Esophagus muscularis mucosa (tissue), 4 donors: ENCODE measurements at regions not wholly inside any gene's neighbourhood (a gene's known extent, or its start where the extent isn't known, plus 50 kb on each side); places are given as distances from the start of the nearest gene placed in this dataset.
A peak's percentile ranks its signal among the peaks of the same experiment; 100 is the strongest.

Experiments used
- DNase-seq: peaks from one replicate; pipeline ENCODE4 v3.0.0-alpha.2; 2017; ENCODE audit errors: extremely low spot score
- H3K27ac ChIP-seq, 4 donors: fragments of 200-600 bp; sonication (generic); replicated peaks in 1 of 4; 1 replicate in 3 of 4; 2 replicates in 1 of 4; pipeline ENCODE4 v1.5.1; 2016 to 2019; ENCODE audit warnings: mild to moderate bottlenecking in 1 of 4
- H3K27me3 ChIP-seq, 4 donors: fragments of 200-600 bp; sonication (generic); one replicate each; pipeline versions ENCODE4 v1.5.1 to v1.6.0; 2016 to 2019
- H3K36me3 ChIP-seq, 4 donors: fragments of 200-600 bp; sonication (generic); one replicate each; pipeline ENCODE4 v1.5.1; 2016 to 2019
- H3K4me1 ChIP-seq, 4 donors: fragments of 200-600 bp; sonication (generic); one replicate each; pipeline ENCODE4 v1.5.1; 2016 to 2019
- H3K4me3 ChIP-seq, 4 donors: fragments of 200-600 bp; sonication (generic); 1 replicate in 2 of 4; 2 replicates in 2 of 4; pipeline ENCODE4 v1.5.1; 2016 to 2019; ENCODE audit warnings: mild to moderate bottlenecking in 4 of 4, moderate library complexity in 1 of 4
- H3K9me3 ChIP-seq, 4 donors: fragments of 200-600 bp; sonication (generic); 1 replicate in 3 of 4; 2 replicates in 1 of 4; pipeline ENCODE4 v1.5.1; 2016 to 2019
- EP300 ChIP-seq: sonication (generic); formaldehyde crosslinking; IDR thresholded peaks from one replicate; pipeline ENCODE4 v1.6.1; 2017; ENCODE audit warnings: antibody characterized with exemption
- POLR2A ChIP-seq: fragments of 450-650 bp; IDR thresholded peaks from one replicate; pipeline ENCODE4 v1.6.1; 2017; ENCODE audit warnings: antibody characterized with exemption, moderate library complexity, mild to moderate bottlenecking, low read depth
- POLR2AphosphoS5 ChIP-seq, 2 donors: sonication (generic); formaldehyde crosslinking; IDR thresholded peaks; one replicate each; pipeline ENCODE4 v1.6.1; 2017; ENCODE audit warnings: antibody characterized with exemption in 2 of 2
- WGBS: methylation state at CpG from one replicate; pipeline ENCODE4 v1.1.5; 2018; 5-methylcytosine and 5-hydroxymethylcytosine counted together
- intact Hi-C: fragments of 100-400 bp; cut with DNase I; formaldehyde crosslinking; loops from one replicate; pipeline ENCODE4 v1.15.1; 2023
- TF ChIP-seq, protein P1 (sequence below), 3 experiments: fragments of 200-600 bp in 2 of 3; fragments of 450-650 bp in 1 of 3; sonication (generic) in 2 of 3; IDR thresholded peaks; one replicate each; pipeline ENCODE4 v1.5.1; 2017 to 2019; ENCODE audit warnings: antibody characterized with exemption in 3 of 3, mild to moderate bottlenecking in 2 of 3, moderate library complexity in 1 of 3

GRCh38 chr17:64773836-64774761, 112.0 kb upstream of the SMURF2 start:
- TF ChIP-seq POLR2A (no peak), EP300 (no peak), POLR2AphosphoS5 (IDR thresholded peaks at IDR 0.05) (no peak)
- TF ChIP-seq, protein P1, sequence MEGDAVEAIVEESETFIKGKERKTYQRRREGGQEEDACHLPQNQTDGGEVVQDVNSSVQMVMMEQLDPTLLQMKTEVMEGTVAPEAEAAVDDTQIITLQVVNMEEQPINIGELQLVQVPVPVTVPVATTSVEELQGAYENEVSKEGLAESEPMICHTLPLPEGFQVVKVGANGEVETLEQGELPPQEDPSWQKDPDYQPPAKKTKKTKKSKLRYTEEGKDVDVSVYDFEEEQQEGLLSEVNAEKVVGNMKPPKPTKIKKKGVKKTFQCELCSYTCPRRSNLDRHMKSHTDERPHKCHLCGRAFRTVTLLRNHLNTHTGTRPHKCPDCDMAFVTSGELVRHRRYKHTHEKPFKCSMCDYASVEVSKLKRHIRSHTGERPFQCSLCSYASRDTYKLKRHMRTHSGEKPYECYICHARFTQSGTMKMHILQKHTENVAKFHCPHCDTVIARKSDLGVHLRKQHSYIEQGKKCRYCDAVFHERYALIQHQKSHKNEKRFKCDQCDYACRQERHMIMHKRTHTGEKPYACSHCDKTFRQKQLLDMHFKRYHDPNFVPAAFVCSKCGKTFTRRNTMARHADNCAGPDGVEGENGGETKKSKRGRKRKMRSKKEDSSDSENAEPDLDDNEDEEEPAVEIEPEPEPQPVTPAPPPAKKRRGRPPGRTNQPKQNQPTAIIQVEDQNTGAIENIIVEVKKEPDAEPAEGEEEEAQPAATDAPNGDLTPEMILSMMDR (IDR thresholded peaks at IDR 0.05) = peak in 1 of 3 experiments; percentile 7
- no peak for DNase-seq
- H3K36me3 ChIP-seq = peaks cover 0 to 28% (median 0%) of the 10 kb centered on the region in 4 donors
- no peak overlapping the region for H3K4me3 ChIP-seq
- 66% methylated on average over 9 of the region's 18 CpGs for WGBS
- H3K27ac ChIP-seq = no peak overlapping the region
- H3K9me3 ChIP-seq = no peaks in the 10 kb centered on the region
- intact Hi-C loops = no loop called here
- peaks cover 23 to 46% (median 39%) of the 10 kb centered on the region in 4 donors for H3K4me1 ChIP-seq
- H3K27me3 ChIP-seq = peaks cover 0 to 19% (median 3%) of the 10 kb centered on the region in 4 donors

GRCh38 chr17:64773386-64773835, 111.3 kb upstream of the SMURF2 start:
- intact Hi-C loops = no loop called here
- peaks cover 0 to 12% (median 0%) of the 10 kb centered on the region in 4 donors for H3K27me3 ChIP-seq
- WGBS = 93% methylated on average over 6 of the region's 6 CpGs
- DNase-seq = no peak
- H3K36me3 ChIP-seq = peaks cover 0 to 27% (median 0%) of the 10 kb centered on the region in 4 donors
- TF ChIP-seq EP300 = no peak
- TF ChIP-seq, protein P1 (IDR thresholded peaks at IDR 0.05) = no peak
- TF ChIP-seq POLR2AphosphoS5 (IDR thresholded peaks at IDR 0.05) = no peak
- TF ChIP-seq POLR2A = no peak
- H3K9me3 ChIP-seq = no peaks in the 10 kb centered on the region
- peaks cover 18 to 39% (median 32%) of the 10 kb centered on the region in 4 donors for H3K4me1 ChIP-seq
- no peak overlapping the region for H3K27ac ChIP-seq
- no peak overlapping the region for H3K4me3 ChIP-seq

DNA sequence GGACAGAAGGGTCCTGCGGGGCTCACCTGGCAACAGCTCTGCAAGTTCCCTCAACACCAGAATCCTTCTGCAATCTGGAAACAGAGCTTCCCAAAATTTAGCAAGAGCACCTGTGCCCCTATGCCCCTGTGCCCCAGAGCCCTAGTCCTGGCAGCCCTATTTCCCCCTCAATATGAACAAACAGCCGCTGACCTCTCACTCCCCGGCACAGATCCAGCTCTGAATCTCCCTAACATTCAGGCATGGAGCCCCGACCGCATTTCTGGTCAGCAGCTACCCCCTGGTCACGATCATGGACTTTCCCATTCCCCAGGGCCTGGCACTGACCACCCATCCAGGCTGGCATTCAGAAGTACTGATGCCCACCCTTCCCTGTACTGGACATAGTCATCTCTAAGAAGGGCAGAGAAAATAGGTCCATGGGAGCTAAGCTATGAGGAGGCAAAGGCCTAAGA, 110.8 kb upstream of the SMURF2 start:
- H3K27me3 ChIP-seq = peaks cover 0 to 7% (median 0%) of the 10 kb centered on the region in 4 donors
- H3K27ac ChIP-seq = no peak overlapping the region
- peaks cover 0 to 23% (median 0%) of the 10 kb centered on the region in 4 donors for H3K36me3 ChIP-seq
- intact Hi-C loops = no loop called here
- peak; percentile 91 for DNase-seq
- no peak overlapping the region for H3K4me3 ChIP-seq
- WGBS = 96% methylated on average over 5 of the region's 6 CpGs
- peaks cover 13 to 34% (median 26%) of the 10 kb centered on the region in 4 donors for H3K4me1 ChIP-seq
- no peaks in the 10 kb centered on the region for H3K9me3 ChIP-seq
- TF ChIP-seq EP300 (no peak), POLR2AphosphoS5 (IDR thresholded peaks at IDR 0.05) (no peak), POLR2A (no peak)
- TF ChIP-seq, protein P1 (IDR thresholded peaks at IDR 0.05) = no peak

DNA sequence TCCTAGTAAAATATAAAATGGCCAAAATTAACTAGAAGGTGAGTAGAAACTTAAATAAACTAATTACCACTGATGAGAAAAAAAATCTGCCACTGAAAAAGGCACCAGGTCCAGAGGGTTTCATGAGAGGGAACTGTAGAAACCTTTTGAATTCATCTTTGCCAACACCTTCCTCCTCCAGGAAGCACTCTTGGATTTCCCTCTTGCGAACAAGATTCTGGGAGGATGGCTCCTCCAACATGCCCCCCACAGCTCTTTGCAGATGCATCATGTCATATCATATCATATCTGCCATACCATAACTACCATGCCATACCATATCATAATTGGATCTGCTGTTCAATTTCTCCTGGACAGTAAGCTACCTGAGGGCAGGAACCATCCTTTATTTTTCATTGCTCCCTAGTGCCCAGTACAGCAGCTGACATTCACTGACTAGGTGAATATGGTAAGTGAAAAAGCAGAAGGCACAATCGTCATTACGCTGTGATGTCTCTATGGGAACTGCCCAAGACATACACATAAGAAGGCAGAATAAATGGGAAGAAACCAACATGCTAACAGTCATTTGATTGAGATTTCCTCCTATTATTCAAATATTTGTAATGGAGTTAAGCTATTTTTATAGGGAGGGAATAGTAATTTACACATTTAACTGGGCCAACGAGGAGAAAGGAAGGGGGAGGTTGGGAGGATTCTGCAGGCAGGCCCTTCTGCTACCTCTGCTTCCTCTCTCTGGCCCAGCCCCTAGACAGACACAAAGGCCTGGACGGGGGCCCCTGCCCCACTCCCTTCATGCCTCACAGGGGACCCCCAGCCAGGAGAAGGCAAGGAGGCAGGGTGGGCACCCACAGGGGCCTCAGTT, 110.1 kb upstream of the SMURF2 start:
- WGBS = 74% methylated on average over 5 of the region's 5 CpGs
- peaks cover 0 to 21% (median 0%) of the 10 kb centered on the region in 4 donors for H3K36me3 ChIP-seq
- H3K27ac ChIP-seq = no peak overlapping the region
- no peak overlapping the region for H3K4me3 ChIP-seq
- peaks cover 6 to 27% (median 20%) of the 10 kb centered on the region in 4 donors for H3K4me1 ChIP-seq
- intact Hi-C loops = no loop called here
- peaks cover 0 to under 1% (median 0%) of the 10 kb centered on the region in 4 donors for H3K27me3 ChIP-seq
- no peaks in the 10 kb centered on the region for H3K9me3 ChIP-seq
- DNase-seq = peak; percentile 37
- TF ChIP-seq, protein P1 (IDR thresholded peaks at IDR 0.05) = no peak
- TF ChIP-seq EP300 (no peak), POLR2AphosphoS5 (IDR thresholded peaks at IDR 0.05) (no peak), POLR2A (no peak)
